HG03039 (cell line): ENCODE measurements at regions not wholly inside any gene's neighbourhood (a gene's known extent, or its start where the extent isn't known, plus 50 kb on each side); places are given as distances from the start of the nearest gene placed in this dataset.

Source experiments
- ATAC-seq: cut with Tn5 transposase; IDR thresholded peaks from one replicate; pipeline ENCODE4 v1.9.1; 2021; ENCODE audit warnings: mild to moderate bottlenecking, moderate library complexity; ENCODE audit not compliant: unreplicated experiment

DNA sequence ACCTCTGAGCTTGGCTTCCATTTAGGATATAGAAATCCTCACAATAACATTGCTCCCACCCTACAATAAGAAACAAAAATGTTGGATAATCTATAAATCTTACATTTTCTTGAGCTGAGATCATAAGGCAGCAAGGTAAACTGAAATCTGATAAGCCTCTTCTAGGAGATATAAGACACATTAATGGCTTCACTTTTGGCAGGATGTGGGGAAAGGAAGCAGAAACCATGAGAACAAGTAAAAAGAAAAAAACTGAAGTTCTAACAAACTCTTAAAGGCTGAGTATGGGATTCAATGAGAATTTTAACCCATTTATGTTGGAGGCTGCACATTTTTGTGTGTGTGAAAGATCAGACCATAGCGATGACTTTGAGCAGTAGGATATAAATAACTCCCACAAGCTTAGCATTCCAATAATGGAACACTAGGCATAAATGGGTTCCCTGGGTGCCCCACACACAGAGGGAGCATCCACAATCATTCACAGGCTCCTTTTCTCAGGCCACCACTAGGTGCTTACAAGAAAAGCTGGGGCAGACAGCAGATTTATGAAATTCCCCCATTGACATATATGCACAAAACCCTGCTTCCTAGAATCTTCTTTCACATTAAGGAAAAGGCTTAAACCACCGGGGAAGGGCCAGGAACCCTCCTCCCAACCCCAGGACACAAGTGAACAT lies 564.9 kb upstream of the MGMT start:
- ATAC-seq = no peak

DNA sequence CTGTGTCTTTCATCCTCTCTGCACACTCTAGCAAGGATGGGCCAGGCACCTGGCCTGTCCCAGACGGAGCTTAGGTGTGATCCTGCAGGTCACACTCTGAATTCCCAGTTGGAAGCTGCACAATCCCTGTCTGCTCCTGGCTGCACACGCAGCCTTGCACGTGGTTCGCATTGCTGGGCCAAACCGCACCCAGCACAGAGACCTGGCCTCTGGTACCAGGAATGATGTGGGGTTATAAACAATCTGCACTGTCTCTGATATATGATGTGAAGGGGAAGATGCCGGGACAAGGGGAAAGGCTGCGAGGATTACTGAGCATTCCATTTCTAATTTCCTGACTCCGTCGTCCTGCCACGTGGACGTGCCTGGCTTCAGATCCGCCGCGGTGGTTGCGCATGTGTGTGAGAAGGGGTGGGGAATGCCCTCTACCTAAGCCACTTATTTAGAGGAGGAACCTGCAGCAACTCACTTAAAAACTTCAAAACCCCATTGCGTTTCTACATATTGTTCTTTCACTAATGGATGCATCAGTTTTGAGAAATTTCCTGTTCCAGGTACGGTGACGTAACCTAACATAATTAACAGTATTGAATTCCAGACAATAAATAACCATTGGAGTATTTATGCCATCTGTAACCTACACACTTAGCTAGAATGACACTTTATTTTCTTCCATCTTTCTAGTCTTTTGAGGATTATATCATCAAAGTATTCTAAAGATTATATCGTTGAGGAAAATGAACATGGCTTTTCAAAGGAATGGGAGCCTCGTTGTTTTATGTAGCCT lies 559.7 kb upstream of the MGMT start:
- no peak for ATAC-seq

- no peak for ATAC-seq
These were observed 558.9 kb upstream of the MGMT start for GRCh38 chr10:128908099-128908498.

- no peak for ATAC-seq
These were observed 558.5 kb upstream of the MGMT start for GRCh38 chr10:128908499-128908898.

DNA sequence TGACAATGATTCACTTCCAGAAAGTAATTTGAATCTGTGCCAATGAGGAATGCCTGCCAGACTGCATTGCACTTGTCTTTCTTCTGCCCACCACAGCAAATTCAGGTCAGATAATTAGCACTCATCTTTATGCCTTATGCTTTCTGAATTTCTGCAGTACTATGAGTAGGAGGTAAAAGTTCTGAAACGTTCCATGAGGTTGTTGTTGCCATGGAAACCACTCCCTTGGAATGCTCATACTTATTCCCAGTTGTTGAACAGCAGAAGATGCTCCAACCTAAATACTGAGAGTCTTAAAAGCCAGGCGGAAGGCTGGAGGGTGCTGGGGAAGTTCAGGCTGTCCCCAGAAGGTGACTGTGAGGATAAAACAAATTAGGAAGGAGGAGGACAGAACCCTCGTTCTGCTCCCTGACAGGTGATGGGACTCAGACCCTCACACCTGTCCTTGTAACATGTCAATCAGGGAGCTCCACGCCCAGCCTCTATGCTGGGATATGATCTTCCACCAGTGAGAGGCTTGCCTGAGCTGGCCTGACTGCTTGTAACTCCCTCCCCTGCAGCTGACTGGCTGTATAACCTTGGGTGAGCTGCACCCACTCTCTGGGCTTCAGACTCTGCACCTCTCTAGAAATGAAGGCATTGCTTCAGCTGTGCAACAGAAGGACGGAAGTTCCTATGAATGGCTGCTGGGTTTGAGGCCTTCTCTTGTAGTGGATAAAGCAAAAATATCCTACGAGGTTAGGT lies 554.3 kb upstream of the MGMT start:
- ATAC-seq = no peak

DNA sequence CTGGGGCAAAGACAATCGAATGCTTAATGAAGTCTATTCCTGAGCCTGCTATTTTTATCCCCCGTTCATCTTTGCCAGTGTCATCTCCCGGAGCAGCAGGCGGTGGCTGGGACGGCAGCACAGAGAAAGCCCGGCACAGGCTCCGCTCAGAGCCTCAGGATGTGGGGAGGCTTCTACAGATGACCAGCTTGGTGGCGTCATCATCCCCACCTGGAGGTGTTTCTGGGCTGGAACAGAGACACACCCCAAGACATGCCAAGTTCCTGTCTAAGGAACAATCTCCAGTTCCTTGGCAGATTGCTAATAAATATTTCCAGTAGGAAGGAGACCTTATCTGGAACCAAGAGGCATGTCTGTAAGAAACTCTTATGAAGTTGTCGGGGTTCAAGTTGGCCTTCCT lies 552.4 kb upstream of the MGMT start:
- ATAC-seq = no peak

- no peak for ATAC-seq
These were observed 551.4 kb upstream of the MGMT start for GRCh38 chr10:128915630-128916029.

- ATAC-seq = no peak
These were observed 550.7 kb upstream of the MGMT start for GRCh38 chr10:128916383-128916782.

DNA sequence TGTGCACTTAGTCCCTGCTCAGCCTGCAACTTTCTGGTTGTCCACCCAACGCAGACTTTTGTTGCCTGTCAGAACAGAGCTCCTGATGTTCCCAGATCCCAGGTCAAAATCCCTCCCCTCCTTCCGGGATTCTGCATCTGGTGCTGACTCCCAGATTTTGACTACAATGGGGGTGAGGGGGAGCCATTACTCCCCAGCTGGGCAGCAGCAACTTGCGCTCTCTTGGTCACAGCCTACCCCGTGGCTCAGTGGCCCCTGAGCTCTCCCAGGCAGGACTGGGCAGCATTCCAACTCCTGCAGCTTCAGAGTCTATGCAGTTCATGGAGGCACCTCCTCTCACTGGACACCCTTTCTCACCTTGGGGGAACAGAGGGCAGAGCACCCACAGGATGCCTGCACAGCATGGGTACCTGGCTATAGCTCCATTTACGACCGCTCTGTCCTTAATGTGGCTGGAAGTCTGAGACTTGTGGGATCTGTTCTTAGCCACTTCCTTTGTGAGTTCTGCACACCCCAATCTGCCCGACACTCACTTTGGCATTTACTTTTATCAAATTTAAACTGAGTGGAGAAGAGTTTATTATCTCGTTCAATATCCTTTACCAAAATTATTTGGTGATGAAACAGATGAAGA lies 545.5 kb upstream of the MGMT start:
- ATAC-seq = no peak

- ATAC-seq = no peak
These were observed 544.9 kb upstream of the MGMT start for GRCh38 chr10:128922172-128922571.

DNA sequence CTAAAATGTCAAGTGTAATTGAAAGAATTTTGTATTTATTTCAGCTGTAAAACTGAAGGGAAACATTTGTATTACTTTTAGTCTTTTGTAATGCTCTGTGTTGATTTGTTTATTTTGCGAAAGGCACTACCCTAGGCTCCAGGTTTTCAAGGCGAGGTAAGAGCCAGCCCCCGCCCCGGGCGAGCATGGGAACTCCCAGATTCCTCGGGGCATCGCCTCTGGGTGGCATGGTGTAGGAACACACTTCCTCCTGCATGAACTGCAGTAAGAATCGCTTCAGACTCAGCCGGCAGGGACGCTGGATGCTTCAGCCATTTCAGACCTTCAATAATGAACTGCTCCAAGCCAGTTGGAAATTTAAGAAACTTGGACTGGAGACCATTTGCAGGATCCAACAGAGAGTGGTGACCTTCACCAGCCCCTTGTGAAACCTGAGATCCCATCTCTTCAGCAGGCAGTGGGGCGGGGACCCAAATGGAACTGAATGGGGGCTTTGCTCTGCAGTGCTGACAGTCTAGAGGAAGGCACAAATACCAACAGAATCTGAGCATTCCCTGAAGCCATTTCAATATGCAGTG lies 544.3 kb upstream of the MGMT start:
- ATAC-seq = no peak

DNA sequence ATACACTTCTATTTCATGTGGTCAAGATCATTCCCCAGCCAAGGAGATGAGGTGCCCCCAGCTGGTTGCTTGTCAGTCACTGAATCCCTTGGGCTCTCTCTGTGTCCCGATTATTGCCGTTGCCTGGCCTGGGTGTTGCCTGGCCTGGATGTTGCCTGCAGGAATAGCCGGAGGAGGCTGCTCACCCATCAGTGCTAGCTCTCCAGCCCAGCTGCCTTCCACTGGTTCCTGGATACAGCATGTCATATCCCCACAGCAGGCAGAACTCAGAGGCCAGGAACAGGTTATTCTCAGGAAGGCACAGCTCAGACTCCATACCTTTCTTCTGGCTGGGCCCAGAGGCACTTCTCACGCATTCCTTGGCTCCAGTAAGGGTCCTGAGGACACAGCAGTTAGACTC lies 542.1 kb upstream of the MGMT start:
- no peak for ATAC-seq

DNA sequence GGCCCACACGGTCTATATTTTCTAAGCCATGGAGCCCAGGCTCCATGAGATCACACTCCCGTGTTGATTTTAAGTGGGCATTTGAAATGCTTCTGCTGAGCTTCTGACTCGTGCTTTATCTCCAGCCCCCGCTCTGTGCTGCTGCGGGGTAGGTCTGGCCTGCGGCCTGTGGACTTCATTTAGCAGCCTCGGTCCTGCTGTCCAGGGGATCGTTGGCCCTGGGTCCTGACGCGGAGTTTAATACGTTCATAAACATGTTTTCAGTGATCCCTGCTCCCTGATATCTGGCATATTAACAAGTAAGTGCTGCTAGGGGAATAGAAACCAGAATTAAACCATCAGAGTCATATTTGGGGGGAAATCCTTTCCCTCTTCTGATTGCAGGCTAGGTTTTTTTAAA lies 540.3 kb upstream of the MGMT start:
- ATAC-seq = no peak

GRCh38 chr10:128927497-128928161 lies 539.4 kb upstream of the MGMT start:
- no peak for ATAC-seq

- no peak for ATAC-seq
These were observed 538.7 kb upstream of the MGMT start for GRCh38 chr10:128928231-128928836.

- no peak for ATAC-seq
These were observed 537.9 kb upstream of the MGMT start for GRCh38 chr10:128929131-128929530.

DNA sequence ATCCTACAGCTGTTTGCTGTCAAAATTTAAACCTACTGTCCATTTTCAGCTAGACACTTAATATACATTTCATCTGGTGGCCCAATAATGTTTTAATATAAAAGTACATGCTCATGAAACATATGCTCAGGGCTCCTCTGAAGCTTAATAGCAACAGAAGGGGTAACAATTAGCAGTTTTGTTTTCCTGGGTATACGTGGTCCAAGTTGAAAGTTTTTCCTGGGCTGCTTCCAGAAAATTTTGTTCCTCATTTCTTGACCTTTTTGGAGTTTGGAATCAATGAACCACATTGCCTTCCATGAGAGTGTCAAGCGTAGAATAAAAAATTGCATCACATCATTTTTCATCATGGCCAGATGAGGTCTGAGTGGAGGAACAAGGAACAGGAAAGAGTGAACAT lies 537.3 kb upstream of the MGMT start:
- no peak for ATAC-seq

GRCh38 chr10:128930515-128930914 lies 536.5 kb upstream of the MGMT start:
- ATAC-seq = no peak

DNA sequence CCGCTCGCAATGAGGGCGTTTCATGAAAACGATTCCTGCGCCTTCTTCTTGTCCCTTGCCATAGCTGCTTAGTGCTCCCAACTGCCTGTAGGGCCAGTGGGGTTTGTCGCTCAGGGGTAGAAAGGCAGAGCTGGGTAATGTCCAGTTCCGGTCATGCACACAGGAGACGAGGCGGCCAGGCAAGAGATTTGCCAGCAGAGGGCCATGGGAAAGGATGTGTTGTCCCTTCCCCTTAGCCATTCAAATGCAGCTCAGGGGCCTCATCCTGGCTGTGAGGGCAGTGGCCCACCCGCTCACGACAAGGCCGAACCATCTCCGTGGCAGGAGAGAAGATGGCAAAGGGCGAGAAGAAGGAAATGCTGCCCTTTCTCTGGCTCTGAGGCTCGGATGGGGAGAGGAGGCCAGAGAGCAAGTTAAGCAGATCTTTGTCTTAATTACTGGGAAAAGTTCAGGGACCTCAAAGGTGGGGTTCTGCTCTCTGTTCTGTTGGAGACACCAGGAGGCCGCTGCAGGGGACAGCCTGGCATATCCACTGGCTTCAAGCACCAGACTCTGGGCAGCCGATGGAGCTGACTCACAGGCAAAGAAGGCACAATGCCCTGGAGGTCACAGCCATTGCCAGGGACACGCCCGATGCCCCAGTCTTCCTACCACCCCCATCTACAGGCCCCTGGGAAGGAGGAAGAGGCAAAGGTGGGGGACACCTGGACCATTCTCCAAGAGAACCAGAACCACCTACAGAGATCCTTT lies 534.8 kb upstream of the MGMT start:
- ATAC-seq = no peak
